ENCODE measurements at regions not wholly inside any gene's neighbourhood (a gene's known extent, or its start where the extent isn't known, plus 50 kb on each side); places are given as distances from the start of the nearest gene placed in this dataset.

- DNase-seq (ENCODE audit: low spot score) = no peak
Observed at GRCh38 chr4:60794372-60794771, 405.8 kb upstream of the ADGRL3 start.

DNA sequence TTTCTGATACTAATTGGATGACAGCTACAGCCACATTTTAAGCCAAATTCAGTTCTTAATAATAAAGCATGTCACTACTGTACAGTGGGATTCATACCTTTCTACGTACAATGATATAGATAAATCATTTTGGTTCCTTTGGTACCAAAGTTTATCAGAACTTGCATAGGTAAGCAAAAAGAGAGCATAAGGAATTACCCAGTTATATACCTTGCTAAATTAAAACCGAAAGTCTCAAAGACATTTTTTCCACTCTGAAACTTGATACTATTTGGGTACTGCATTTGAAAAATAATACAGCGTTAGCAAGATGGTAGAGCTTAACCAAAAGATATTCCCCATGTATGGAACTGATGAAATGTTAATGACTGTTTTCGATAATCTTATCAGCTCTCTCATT, 400.9 kb upstream of the ADGRL3 start:
- DNase-seq (ENCODE audit: low spot score) = no peak

DNA sequence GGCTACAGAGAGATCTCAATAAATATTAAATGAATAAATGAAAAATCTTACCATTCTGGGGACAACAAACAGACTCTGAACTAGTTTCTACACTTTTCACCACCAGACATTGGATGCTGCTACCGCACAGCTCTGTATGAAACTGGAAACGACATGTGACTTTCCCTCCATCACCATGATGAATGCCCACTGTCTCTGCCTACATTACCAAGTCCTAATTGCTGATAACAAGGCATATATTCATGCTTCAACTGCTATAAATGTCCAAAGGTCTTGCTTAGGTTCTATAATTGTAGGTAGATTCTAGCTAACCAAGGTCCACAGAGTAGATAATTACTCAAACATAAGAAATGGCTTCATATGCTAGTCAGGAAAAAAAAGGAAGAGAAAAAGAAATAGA, 399.4 kb upstream of the ADGRL3 start:
- no peak for DNase-seq (ENCODE audit: low spot score)

DNA sequence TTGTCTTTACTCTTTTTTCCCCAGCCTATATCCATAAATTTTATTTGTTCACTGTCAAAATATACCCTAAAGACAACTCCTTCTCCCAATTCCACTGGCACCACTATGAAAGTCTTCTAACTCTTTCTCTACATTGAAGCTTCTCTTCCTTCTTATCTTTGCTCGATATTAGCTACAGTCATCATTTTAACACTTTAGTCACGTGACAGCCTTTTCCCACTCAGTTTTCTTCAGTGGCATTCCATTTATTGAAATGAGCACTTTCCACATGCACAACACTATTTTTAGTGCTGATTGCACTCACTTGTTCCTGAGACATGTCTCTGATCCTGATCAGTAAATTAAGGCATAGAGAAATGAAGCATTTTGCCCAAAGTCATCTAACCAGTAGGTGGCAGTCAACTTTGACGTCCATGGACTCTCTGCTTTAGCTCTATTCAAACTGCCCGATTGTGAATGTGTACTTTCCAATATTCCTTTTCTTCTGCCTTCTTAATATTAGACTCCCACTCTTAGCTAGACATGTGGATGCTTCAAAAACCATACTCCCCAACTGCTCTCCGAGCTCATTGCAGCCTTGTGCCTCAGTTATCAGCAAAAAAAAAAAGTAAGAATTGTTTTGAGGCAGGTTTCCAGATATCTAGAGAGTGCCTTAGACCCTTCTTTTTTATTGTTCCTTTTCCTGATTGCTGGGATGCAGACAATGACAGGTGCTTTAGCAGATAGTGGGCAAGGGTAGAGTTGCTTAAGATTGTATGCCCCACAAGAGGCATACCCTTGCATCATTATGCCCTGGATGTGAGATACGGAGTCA, 394.4 kb upstream of the ADGRL3 start:
- DNase-seq (ENCODE audit: low spot score) = peak; percentile 18

DNA sequence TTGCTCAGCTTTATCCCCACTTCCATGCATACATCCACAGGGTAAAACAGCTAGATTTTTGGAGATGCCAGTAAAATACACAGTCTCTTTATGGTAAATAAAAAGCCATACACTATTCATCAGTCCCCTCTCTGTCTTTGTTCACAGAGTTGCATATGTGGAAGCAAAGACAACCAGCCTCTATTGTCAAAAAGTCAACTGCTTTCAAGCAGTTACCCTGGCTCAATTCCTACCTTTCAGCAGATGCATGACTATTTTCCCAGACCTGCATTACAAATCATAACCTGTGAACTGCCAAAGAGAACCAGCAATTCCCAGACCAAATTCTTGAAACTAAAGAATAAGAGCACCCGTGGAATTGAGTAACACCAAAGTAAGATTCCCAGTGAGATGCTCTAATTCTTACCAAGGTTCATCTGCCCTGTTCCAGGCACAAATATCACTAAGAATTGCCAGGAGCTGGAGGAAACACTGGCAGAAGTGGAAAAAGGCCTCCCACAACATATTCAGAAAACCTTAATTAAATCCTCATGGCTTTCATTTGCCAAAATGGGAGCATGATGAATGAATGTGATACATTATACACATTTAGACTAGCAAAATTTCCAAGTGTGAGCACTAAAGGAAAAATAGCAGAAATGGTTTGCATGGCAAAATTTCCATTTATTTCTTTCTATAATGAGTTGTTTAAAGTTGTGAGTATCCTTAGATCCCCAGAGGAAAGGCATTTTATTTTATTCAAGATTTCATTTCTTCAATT, 391.2 kb upstream of the ADGRL3 start:
- DNase-seq (ENCODE audit: low spot score) = no peak

DNA sequence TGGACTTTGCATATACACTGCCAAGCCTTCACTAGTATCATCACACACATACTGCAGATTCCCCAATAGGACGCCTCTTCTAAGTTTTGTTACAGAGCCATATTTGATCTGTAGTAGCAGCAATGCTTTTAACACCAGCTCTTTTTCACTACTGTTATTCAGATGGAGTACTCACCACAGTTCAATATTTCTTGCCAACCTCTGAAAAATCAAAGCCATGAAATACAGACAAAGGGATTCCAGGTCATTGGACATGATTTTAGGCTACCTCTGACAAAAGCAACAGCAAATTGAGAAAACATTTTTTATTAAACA, 390.7 kb upstream of the ADGRL3 start:
- no peak for DNase-seq (ENCODE audit: low spot score)

DNA sequence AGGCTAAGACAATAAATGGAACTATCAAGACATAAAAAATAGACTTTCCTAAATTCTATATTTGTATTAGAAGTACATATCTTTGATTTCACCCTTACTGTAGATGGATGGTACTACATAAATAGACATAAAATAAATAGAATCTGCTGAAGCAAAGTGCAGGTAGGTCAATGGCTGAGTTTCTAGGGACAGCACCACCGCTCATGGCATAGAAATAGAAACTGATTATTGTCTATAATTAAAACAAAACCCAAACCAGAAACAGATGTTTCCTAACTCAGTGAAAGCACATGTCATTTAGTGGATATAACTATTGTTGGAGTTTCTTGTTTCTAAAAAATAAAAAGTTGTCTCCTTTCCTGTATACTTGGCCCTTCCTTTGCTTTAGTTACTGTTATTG, 387.3 kb upstream of the ADGRL3 start:
- DNase-seq (ENCODE audit: low spot score) = no peak

- DNase-seq (ENCODE audit: low spot score) = no peak
Observed at GRCh38 chr4:60814549-60814948, 385.6 kb upstream of the ADGRL3 start.

DNA sequence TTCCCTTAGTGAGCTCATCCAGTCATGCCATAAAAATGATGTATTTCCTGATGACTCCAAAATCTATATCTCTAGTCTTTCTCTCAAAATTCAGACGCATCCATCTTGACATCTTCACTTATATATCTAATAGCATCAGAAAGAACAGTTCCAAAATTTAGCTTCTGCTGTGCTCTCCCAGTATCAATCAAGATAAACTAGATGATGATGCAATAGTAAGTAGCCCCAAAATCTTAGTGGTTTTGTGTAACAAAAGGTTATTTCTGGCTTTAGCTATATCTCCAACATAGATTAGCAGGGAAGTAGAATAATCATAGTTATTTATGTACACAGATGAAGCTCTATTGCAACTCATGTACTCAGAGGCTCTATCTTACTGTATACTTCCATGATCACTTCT, 382.5 kb upstream of the ADGRL3 start:
- DNase-seq (ENCODE audit: low spot score) = no peak

DNA sequence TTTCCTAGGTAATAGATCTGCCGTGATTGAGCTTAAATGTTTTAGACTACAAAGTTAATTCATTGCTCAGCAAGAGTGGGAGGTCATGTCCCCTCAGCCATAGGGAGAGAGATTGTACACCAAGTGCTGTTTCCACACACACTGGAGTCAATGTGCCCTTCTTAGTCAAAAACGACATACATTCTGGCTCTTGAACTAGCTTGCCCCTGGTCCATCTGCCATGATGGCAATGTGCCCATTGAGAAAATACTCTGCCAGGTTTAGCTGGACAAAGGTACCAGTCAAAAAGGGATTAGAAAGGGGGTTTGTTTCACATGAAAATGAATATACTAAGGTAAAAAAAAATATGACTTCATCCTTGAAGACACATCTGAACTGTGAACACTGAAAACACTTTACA, 377.1 kb upstream of the ADGRL3 start:
- no peak for DNase-seq (ENCODE audit: low spot score)

DNA sequence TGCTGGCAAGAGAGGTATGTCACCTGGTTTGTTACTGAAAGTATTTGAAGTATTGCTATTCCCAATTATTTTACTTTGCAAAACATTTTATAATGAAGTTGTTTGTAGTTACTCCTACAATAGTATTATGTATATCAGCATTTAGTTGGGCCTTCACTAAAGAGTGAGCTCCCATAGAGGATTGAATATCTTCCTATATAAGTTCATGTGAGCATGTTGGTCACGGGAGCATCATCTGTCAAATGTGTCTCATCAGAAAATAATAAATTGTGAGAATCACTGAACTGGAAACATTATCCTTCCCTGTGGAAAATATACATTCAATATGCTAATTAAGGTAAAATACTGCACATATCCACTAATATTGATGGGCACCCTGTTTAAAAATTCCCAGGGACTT, 360.1 kb upstream of the ADGRL3 start:
- no peak for DNase-seq (ENCODE audit: low spot score)

- no peak for DNase-seq (ENCODE audit: low spot score)
Observed at GRCh38 chr4:60846678-60847077, 353.4 kb upstream of the ADGRL3 start.

DNA sequence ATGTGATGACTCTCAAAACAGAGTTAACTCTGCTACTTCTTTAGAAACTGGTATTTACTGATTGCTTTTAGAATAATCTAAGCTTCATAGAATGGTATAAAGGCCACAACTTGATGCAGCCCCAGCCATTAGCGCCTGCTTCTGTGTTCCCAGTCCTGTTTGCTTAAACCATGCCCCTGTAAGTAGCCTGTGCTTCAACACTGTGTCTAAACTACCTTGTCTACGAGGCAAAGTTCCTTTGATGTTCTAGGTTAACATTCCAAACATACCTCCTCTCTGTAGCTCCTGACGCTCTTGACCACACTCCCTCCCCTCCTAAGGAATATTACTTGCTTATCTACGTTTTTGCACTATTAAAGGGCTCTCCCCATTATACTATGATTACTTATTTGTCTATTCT, 352.5 kb upstream of the ADGRL3 start:
- DNase-seq (ENCODE audit: low spot score) = no peak

DNA sequence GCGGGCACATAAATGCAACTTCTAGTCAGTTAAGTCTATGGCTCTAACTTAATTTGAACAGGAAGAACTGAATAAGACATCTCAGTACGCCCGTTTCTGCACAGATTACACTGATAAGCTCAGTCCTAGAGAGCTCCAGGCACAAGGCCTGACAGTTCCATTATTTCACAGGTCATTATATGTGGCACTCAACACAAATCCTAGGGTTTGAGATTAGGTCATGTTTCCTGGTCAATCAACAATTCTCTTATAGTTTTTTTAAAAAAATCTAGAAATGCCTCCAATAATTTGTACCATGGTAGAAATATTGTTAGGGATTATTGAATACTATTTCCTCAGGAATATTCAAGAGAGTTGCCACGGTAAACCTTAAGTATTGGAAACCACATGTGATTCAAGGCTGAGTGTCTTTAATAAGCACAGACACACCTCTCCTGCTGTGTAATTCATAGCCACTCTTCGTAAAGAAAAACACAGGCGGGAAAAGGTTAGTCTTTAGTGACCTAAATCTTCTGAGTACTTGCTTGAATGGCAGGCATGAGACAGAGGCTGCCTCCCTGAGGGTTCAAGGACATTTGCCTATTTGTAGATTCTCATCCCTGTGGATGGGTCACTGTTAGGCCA, 342.9 kb upstream of the ADGRL3 start:
- no peak for DNase-seq (ENCODE audit: low spot score)

DNA sequence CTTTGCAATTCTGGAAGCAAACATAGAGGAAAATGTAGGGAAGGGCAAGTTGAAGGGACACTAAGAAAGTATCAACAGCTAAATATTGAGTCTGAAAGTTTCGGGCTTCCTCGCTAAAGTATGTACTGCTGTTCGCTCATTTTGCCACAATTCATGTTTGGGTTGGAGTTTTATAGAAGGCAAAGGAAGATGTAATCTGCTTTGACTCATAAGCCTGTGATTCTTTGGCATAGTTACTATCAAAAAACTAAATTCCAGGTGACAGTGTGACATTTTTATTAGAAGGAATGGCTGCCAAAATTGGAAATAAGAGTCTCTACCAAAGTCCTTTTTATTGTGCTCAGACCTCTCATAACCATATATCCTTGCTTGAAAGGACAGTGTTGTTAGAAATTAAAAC, 336.7 kb upstream of the ADGRL3 start:
- no peak for DNase-seq (ENCODE audit: low spot score)

DNA sequence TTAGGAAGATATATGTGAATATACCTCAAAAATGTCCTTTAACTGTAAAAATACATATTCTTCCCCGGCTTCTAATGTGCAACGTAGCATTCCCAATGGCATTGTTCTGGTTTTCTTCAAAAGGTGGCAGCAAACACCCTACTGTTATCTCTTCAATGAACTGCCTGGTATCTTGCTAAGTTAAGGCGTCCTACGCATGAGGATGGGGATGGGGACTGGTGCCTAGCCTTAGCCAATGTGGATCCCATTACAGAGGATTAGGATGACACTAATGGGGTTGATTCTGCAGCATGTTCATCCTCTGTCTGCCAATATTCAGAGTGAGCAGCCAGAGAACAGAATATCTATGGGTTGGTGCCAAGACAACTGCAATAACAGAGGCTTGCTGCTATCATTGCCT, 334.9 kb upstream of the ADGRL3 start:
- DNase-seq (ENCODE audit: low spot score) = no peak

DNA sequence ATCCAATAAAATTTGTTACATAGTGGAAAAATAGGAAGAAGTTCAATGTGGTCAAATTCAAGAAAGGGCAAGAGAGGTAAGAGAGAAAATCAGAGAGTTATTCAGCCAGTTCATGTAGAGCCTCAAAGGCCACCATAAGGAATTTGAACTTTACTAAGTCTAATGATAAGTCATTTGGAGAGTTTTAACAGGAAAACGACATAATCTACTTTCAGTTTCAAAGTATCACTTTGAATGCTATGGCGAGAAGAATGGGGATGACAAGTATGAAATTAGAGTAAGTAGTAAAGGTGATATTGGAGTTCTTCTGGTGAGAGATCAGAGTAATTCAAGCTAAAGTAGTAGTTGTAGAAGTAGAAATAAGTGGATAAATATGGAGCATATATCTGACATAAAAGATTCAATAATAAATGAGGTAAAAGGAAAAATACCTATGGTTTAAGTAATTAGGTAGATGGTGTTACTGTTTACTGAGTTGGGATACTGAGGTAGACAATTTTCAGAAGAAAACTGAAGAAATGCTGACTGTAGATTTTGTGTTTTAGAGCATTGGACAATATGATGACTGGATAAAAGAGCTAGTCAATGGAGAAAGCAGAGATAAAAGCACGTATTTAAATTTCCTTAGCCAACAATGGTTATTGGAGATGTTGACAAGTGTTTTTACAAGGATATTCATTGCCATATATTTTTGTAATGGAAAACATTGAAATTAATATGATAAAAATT, 331.7 kb upstream of the ADGRL3 start:
- DNase-seq (ENCODE audit: low spot score) = no peak

DNA sequence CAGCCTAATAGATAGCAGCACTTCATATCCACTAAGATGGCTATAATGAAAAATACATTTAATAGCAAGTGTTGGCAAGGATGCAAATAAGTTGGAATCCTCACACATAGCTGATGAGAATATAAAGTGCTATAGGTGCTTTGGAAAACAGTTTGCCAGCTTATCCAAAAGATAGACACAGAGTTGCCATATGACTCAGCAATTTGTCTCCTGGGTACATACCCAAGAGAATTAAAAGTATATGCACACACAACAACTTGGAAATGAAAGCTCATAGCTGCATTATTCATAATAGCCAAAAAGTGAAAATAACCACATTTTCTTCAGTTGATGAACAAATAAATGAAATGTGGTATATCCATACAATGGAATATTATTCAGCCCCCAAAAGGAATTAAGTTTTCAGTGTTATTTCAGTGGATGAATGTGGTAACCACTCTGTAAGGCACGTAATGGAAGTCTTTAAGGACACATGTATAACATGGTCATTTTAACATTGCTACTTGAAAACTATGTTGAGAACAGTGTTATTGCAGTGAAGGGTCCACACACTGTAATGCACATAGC, 320.9 kb upstream of the ADGRL3 start:
- DNase-seq (ENCODE audit: low spot score) = no peak

DNA sequence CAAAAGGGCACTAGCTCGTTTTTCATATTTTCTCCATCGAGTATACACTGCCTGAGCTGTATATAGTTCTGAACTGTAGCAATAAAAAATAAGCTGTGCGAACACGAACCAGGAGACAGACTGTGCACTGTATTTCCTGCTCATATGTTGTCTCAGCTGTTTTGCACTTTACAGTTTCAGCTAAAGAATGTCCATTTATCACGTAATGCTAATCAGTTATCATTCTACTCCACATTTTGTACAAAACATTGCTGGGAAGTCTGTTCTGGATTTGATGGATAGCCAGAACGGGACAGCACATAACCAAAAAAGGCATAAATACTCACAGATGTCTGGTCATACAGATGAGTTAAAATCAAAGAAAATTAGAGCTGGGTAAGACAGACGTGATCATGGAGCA, 315.5 kb upstream of the ADGRL3 start:
- DNase-seq (ENCODE audit: low spot score) = peak; percentile 3

- peak; percentile 3 for DNase-seq (ENCODE audit: low spot score)
Observed at GRCh38 chr4:60885011-60885410, 315.1 kb upstream of the ADGRL3 start.

- DNase-seq (ENCODE audit: low spot score) = no peak
Observed at GRCh38 chr4:60890743-60891142, 309.4 kb upstream of the ADGRL3 start.

GRCh38 chr4:60891947-60892346, 308.2 kb upstream of the ADGRL3 start:
- no peak for DNase-seq (ENCODE audit: low spot score)

Measured in GM03348 (cell line).